HepG2 (cell line): ENCODE measurements at regions not wholly inside any gene's neighbourhood (a gene's known extent, or its start where the extent isn't known, plus 50 kb on each side); places are given as distances from the start of the nearest gene placed in this dataset.

ENCODE experiments used
- ATAC-seq: fragments of 200-7000 bp; cut with Tn5 transposase; 3 replicates; pipeline ENCODE4 v1.9.1; 2020; ENCODE audit warnings: mild to moderate bottlenecking, moderate library complexity
- BruUV-seq: library from RNA; stranded (reverse); fragments of 400-500 nt; replicated peaks from 2 replicates; lab custom pipeline; 2021; lab: Mats Ljungman, UMichigan
- CTCF ChIA-PET: fragments of 300-600 bp; formaldehyde crosslinking; extraction: SDS; loops from one replicate; lab custom pipeline; 2021; ENCODE audit warnings: low total read pairs, inconsistent platforms, low intra/inter-chr PET ratio; lab: Yijun Ruan, JAX
- POLR2A ChIA-PET: fragments of 350-600 bp; sonication (Branson Sonifier 250); formaldehyde crosslinking; loops from one replicate; lab custom pipeline; 2020; ENCODE audit warnings: antibody characterized with exemption, inconsistent platforms; lab: Yijun Ruan, JAX
- DNase-seq: peaks from one replicate; pipeline ENCODE4 v3.0.0-alpha.2; 2015; ENCODE audit warnings: low spot score
- FAIRE-seq: peaks from 3 replicates; lab custom pipeline; 2011; peaks lifted over from hg19 to GRCh38; lab: Jason Lieb, UNC
- H2AFZ ChIP-seq: one replicate; pipeline ENCODE4 v1.6.1; 2011; ENCODE audit warnings: low read length, inconsistent platforms
- H3K27ac ChIP-seq: fragments of 300-600 bp; 3 replicates; pipeline ENCODE4 v1.8.0; 2011; ENCODE audit warnings: mixed run types, mild to moderate bottlenecking, mixed read lengths, low read length, inconsistent platforms; ENCODE audit not compliant: insufficient read depth; ENCODE audit errors: extremely low read length
- H3K27me3 ChIP-seq, 2 experiments: fragments of 200-600 bp in 1 of 2; 2 replicates in 1 of 2; 3 replicates in 1 of 2; pipeline versions ENCODE4 v1.6.0 to v1.8.0; 2011; ENCODE audit warnings: low read length in 2 of 2, mild to moderate bottlenecking in 2 of 2, moderate library complexity in 2 of 2, inconsistent platforms in 1 of 2; ENCODE audit not compliant: insufficient read depth in 2 of 2, control insufficient read depth in 1 of 2
- H3K36me3 ChIP-seq, 2 experiments: fragments of 200-600 bp in 1 of 2; replicated peaks in 1 of 2; 2 replicates in 1 of 2; 3 replicates in 1 of 2; pipeline versions ENCODE4 v1.5.1 to v1.8.0; 2011; ENCODE audit warnings: low read length in 2 of 2, inconsistent platforms in 1 of 2; ENCODE audit not compliant: insufficient read depth in 2 of 2, control insufficient read depth in 1 of 2
- H3K4me1 ChIP-seq: 2 replicates; pipeline ENCODE4 v1.5.1; 2012; ENCODE audit warnings: low read length, inconsistent platforms; ENCODE audit not compliant: insufficient read depth
- H3K4me2 ChIP-seq: 2 replicates; pipeline ENCODE4 v1.6.0; 2011; ENCODE audit warnings: low read depth, low read length, inconsistent platforms
- H3K4me3 ChIP-seq, 3 experiments: fragments of 200-600 bp in 1 of 3; sonication (generic), shearing (Covaris generic) in 1 of 3; replicated peaks in 1 of 3; 2 replicates each; pipeline ENCODE4 v1.5.1; 2011 to 2016; ENCODE audit warnings: low read length in 3 of 3, inconsistent platforms in 2 of 3, low read depth in 2 of 3, mild to moderate bottlenecking in 2 of 3, control low read depth in 1 of 3, mixed read lengths in 1 of 3; ENCODE audit not compliant: insufficient read depth in 1 of 3
- H3K79me2 ChIP-seq: one replicate; pipeline ENCODE4 v1.6.1; 2011; ENCODE audit warnings: low read length, inconsistent platforms; ENCODE audit not compliant: insufficient read depth
- H3K9ac ChIP-seq: 2 replicates; pipeline ENCODE4 v1.6.0; 2011; ENCODE audit warnings: mild to moderate bottlenecking, low read depth, low read length, inconsistent platforms; ENCODE audit not compliant: insufficient read depth
- H3K9me3 ChIP-seq: 2 replicates; pipeline ENCODE4 v1.5.1; 2012; ENCODE audit warnings: mild to moderate bottlenecking, low read length
- H4K20me1 ChIP-seq: 2 replicates; pipeline ENCODE4 v1.6.0; 2011; ENCODE audit warnings: inconsistent platforms, mild to moderate bottlenecking, low read length, moderate library complexity; ENCODE audit not compliant: insufficient read depth
- CAMTA2 ChIP-seq: sonication (generic); formaldehyde crosslinking; IDR thresholded peaks from 2 replicates; pipeline ENCODE4 v1.4.0; 2020; ENCODE audit warnings: mild to moderate bottlenecking, missing genetic modification reagents, borderline replicate concordance
- CBX2 ChIP-seq, 2 experiments: fragments of 200-600 bp in 1 of 2; sonication (generic); formaldehyde crosslinking in 1 of 2; IDR thresholded peaks; 2 replicates each; pipeline versions ENCODE4 v1.7.0 to v1.8.1; 2018 to 2022; ENCODE audit warnings: low read depth in 2 of 2, low read length in 1 of 2, mild to moderate bottlenecking in 1 of 2, missing genetic modification reagents in 1 of 2
- GPN1 ChIP-seq: sonication (generic); formaldehyde crosslinking; IDR thresholded peaks from 2 replicates; pipeline ENCODE4 v1.5.1; 2020; ENCODE audit warnings: missing genetic modification reagents, borderline replicate concordance
- JUNB ChIP-seq: sonication (generic); formaldehyde crosslinking; IDR thresholded peaks from 2 replicates; pipeline ENCODE4 v1.8.0; 2022; ENCODE audit warnings: missing genetic modification reagents, mild to moderate bottlenecking, borderline replicate concordance
- TBL1XR1 ChIP-seq: fragments of 150-350 bp; IDR thresholded peaks from 2 replicates; pipeline ENCODE4 v1.6.1; 2014; ENCODE audit warnings: borderline replicate concordance, low read length; ENCODE audit not compliant: partially characterized antibody
- TMF1 ChIP-seq: sonication (generic); formaldehyde crosslinking; IDR thresholded peaks from 2 replicates; pipeline ENCODE4 v1.8.1; 2022; ENCODE audit warnings: low read depth, missing genetic modification reagents
- U2AF1 ChIP-seq: fragments of 200-400 bp; formaldehyde crosslinking; optimal IDR thresholded peaks from 2 replicates; pipeline ENCODE3; 2017; ENCODE audit warnings: mild to moderate bottlenecking, low read depth, low read length
- ZNF136 ChIP-seq: sonication (generic); formaldehyde crosslinking; IDR thresholded peaks from 2 replicates; pipeline ENCODE4 v1.8.1; 2022; ENCODE audit warnings: low read depth, mild to moderate bottlenecking, moderate library complexity, missing genetic modification reagents
- ZNF788 ChIP-seq: sonication (generic); formaldehyde crosslinking; IDR thresholded peaks from 2 replicates; pipeline ENCODE4 v1.5.0; 2020; ENCODE audit warnings: mild to moderate bottlenecking, missing genetic modification reagents, borderline replicate concordance
- ZNF841 ChIP-seq: sonication (generic); formaldehyde crosslinking; IDR thresholded peaks from 2 replicates; pipeline ENCODE4 v1.8.1; 2023; ENCODE audit warnings: missing genetic modification reagents, borderline replicate concordance
- WGBS: methylation state at CpG from one replicate; pipeline ENCODE4 v1.1.6; 2017; ENCODE audit warnings: low lambda C conversion rate; 5-methylcytosine and 5-hydroxymethylcytosine counted together
- in situ Hi-C: cut with HindIII; loops from 2 replicates; pipeline ENCODE4 v1.10.0; 2017; ENCODE audit warnings: low pct_unique_long_range_greater_than_20kb; ENCODE audit not compliant: extremely low pct_ligation_motif_present
- intact Hi-C: fragments of 100-400 bp; cut with micrococcal nuclease; formaldehyde crosslinking; loops from one replicate; pipeline ENCODE4 v1.10.0; 2022; ENCODE audit not compliant: unreplicated experiment
- TF ChIP-seq, protein P1 (sequence below): sonication (generic); formaldehyde crosslinking; IDR thresholded peaks from 2 replicates; pipeline ENCODE4 v1.4.0; 2020; ENCODE audit warnings: mild to moderate bottlenecking, missing genetic modification reagents
- TF ChIP-seq, protein P2 (sequence below): sonication (generic); formaldehyde crosslinking; IDR thresholded peaks from 2 replicates; pipeline ENCODE4 v1.4.0; 2020; ENCODE audit warnings: missing genetic modification reagents, mild to moderate bottlenecking, borderline replicate concordance

DNA sequence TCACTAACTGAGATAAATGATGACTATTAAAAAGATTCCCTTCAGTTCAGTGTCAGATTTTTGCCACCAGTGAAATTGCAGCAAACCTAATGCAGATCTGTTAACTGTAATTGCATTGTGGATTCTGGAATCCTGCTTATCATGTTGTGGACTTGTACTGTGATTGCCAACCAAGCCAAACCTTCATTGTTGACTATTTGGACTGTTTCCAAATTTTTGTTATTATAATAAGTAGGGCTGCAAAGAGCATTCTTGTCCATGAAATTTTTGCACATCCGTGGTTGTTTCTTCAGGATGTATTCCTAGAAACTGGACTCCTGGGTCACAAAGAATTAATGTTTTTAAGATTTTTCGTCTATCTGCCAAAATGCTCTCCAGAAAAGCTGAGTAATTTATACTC lies 281.6 kb upstream of the ZMIZ1 start:
- no peaks in the 10 kb centered on the region for H4K20me1 ChIP-seq
- FAIRE-seq = no peak
- DNase-seq = no peak
- H3K9me3 ChIP-seq = no peaks in the 10 kb centered on the region
- no peak overlapping the region for H3K4me3 ChIP-seq
- peaks cover 1 to 4% of the 10 kb centered on the region in 2 experiments; a peak in 2 of 5 replicates for H3K27me3 ChIP-seq
- no peak overlapping the region for H3K27ac ChIP-seq
- CTCF ChIA-PET = no interaction called here
- TF ChIP-seq ZNF788 (CRISPR knock-in tag) (no peak), ZNF136 (no peak)
- TF ChIP-seq, all 625 proteins: peak for 0
- Histone ChIP-seq H3K79me2 (no peaks in the 10 kb centered on the region), H2AFZ (no peak overlapping the region), H3K4me2 (no peak overlapping the region), H3K9ac (no peak overlapping the region), H3K36me3 (no peaks in the 10 kb centered on the region), H3K4me1 (no peaks in the 10 kb centered on the region)
- no peak for ATAC-seq
- intact Hi-C loops (no loop called here), in situ Hi-C loops (no loop called here)
- WGBS = 29% methylated on average over 2 of the region's 2 CpGs
- POLR2A ChIA-PET = no interaction called here
- BruUV-seq = no TSS peak

DNA sequence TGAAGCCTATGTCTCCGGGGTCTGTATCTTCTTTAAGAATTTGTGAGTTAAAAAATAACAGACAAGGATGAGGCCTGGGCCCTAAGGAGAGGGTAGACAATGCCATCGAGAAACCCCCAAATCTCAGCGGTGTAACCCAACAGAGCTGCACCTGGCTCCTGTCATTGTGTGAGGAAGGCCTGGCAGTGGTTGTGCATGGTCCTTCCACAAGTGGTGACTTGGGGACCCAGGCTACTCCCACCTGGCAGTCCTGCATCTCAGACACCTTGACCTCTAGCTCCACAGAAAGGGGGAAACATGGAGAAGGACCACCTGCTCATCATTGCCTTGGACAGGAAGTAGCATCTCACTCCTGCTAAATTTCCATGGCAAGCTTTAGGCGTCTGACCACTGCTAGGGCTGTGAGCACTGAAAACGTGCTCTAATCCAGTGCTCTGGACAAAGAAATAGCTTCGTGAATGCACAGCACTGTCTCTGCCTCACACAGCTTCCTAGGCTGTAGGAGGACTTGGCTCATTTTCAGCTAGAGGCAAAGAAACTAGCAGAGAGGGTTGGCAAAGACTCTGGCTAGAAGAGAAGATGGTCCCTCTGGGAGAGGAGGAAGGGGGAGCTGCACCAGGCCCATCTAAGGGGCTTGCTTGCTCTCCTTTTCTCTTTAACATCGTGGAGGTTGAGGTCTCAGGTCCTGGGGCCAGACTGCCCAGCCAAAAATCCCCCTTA lies 273.9 kb upstream of the ZMIZ1 start:
- ATAC-seq = no peak
- CTCF ChIA-PET = no interaction called here
- H3K36me3 ChIP-seq = no peaks in the 10 kb centered on the region
- TF ChIP-seq, protein P1, sequence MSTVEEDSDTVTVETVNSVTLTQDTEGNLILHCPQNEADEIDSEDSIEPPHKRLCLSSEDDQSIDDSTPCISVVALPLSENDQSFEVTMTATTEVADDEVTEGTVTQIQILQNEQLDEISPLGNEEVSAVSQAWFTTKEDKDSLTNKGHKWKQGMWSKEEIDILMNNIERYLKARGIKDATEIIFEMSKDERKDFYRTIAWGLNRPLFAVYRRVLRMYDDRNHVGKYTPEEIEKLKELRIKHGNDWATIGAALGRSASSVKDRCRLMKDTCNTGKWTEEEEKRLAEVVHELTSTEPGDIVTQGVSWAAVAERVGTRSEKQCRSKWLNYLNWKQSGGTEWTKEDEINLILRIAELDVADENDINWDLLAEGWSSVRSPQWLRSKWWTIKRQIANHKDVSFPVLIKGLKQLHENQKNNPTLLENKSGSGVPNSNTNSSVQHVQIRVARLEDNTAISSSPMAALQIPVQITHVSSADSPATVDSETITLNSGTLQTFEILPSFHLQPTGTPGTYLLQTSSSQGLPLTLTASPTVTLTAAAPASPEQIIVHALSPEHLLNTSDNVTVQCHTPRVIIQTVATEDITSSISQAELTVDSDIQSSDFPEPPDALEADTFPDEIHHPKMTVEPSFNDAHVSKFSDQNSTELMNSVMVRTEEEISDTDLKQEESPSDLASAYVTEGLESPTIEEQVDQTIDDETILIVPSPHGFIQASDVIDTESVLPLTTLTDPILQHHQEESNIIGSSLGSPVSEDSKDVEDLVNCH = no peak
- TF ChIP-seq TMF1 (CRISPR knock-in tag) = no peak
- TF ChIP-seq ZNF841 (CRISPR knock-in tag) = no peak
- TF ChIP-seq TBL1XR1 = no peak
- no peak for TF ChIP-seq U2AF1
- TF ChIP-seq CAMTA2 = no peak
- TF ChIP-seq, protein P2, sequence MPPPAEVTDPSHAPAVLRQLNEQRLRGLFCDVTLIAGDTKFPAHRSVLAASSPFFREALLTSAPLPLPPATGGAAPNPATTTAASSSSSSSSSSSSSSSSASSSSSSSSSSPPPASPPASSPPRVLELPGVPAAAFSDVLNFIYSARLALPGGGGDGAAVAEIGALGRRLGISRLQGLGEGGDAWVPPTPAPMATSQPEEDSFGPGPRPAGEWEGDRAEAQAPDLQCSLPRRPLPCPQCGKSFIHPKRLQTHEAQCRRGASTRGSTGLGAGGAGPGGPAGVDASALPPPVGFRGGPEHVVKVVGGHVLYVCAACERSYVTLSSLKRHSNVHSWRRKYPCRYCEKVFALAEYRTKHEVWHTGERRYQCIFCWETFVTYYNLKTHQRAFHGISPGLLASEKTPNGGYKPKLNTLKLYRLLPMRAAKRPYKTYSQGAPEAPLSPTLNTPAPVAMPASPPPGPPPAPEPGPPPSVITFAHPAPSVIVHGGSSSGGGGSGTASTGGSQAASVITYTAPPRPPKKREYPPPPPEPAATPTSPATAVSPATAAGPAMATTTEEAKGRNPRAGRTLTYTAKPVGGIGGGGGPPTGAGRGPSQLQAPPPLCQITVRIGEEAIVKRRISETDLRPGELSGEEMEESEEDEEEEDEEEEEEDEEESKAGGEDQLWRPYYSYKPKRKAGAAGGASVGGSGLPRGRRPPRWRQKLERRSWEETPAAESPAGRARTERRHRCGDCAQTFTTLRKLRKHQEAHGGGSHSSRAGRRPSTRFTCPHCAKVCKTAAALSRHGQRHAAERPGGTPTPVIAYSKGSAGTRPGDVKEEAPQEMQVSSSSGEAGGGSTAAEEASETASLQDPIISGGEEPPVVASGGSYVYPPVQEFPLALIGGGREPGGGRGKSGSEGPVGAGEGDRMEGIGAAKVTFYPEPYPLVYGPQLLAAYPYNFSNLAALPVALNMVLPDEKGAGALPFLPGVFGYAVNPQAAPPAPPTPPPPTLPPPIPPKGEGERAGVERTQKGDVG (CRISPR knock-in tag) = no peak
- no peak for TF ChIP-seq JUNB (CRISPR knock-in tag)
- no peak for TF ChIP-seq GPN1 (CRISPR knock-in tag)
- no peak for TF ChIP-seq CBX2 (IDR thresholded peaks at IDR 0.05; ENCODE audit: low read depth, low read length)
- TF ChIP-seq CBX2 (CRISPR knock-in tag; IDR thresholded peaks at IDR 0.05; ENCODE audit: low read depth) = no peak

More for the DNA sequence above, 273.9 kb upstream of the ZMIZ1 start:
- Histone ChIP-seq H3K9ac (no peak overlapping the region), H3K4me1 (no peaks in the 10 kb centered on the region), H3K4me3 (no peak overlapping the region), H2AFZ (no peak overlapping the region), H3K4me2 (no peak overlapping the region), H3K79me2 (no peaks in the 10 kb centered on the region), H4K20me1 (no peaks in the 10 kb centered on the region), H3K9me3 (no peaks in the 10 kb centered on the region), H3K27ac (no peak overlapping the region), H3K27me3 (peaks cover 0 to 16% of the 10 kb centered on the region in 2 experiments; a peak in 3 of 5 replicates)
- 14% methylated on average over 6 of the region's 7 CpGs for WGBS
- intact Hi-C loops = no loop called here
- DNase-seq = no peak
- in situ Hi-C loops = no loop called here
- FAIRE-seq = no peak
- no TSS peak for BruUV-seq
- POLR2A ChIA-PET = no interaction called here
